ENCODE measurements at regions not wholly inside any gene's neighbourhood (a gene's known extent, or its start where the extent isn't known, plus 50 kb on each side); places are given as distances from the start of the nearest gene placed in this dataset.
"Not testable (repeated sequence)": the region's sequence is repeated elsewhere in the genome, so short reads cannot be mapped to it uniquely, and the experiment has no call there.

DNA sequence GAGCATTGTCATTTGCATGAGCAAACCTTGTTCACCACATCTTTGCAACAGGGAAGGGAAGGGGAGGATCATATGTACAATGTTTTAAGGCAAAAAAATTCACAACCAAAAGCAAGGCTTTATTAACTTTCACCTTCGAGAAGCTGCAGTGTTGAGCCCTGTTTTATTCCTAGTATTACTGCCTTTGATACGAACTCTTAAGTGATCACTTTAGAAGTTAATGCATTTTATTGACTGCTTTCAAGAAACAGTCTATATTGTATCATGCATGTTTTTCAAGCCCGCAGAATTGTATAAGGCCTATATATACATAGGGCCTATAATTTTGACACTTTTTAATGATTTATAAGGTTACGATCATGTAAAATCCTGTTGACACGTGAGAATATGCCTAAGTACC, 117.5 kb upstream of the VPREB1 start:
- Mint-ChIP-seq H3K4me3 (no peak overlapping the region), H3K9me3 (no peaks in the 10 kb centered on the region), H3K27me3 (ENCODE audit: low read depth) (peaks cover 8% of the 10 kb centered on the region), H3K27ac (no peak overlapping the region), H3K36me3 (ENCODE audit: low read depth) (no peaks in the 10 kb centered on the region), H3K4me1 (ENCODE audit: low read depth) (peaks cover 6% of the 10 kb centered on the region)
- no peak for DNase-seq (ENCODE audit: low spot score)

GRCh38 chr22:22125579-22126468, 118.8 kb upstream of the VPREB1 start:
- no peaks in the 10 kb centered on the region for H3K36me3 Mint-ChIP-seq (ENCODE audit: low read depth)
- peaks cover 13% of the 10 kb centered on the region for H3K27me3 Mint-ChIP-seq (ENCODE audit: low read depth)
- no peak overlapping the region for H3K27ac Mint-ChIP-seq
- H3K4me1 Mint-ChIP-seq (ENCODE audit: low read depth) = no peaks in the 10 kb centered on the region
- DNase-seq (ENCODE audit: low spot score) = no peak
- no peaks in the 10 kb centered on the region for H3K9me3 Mint-ChIP-seq
- H3K4me3 Mint-ChIP-seq = no peak overlapping the region

GRCh38 chr22:22125028-22125578, 119.5 kb upstream of the VPREB1 start:
- H3K4me3 Mint-ChIP-seq = no peak overlapping the region
- no peak overlapping the region for H3K27ac Mint-ChIP-seq

GRCh38 chr22:22124374-22124773, 120.2 kb upstream of the VPREB1 start:
- Mint-ChIP-seq H3K4me1 (ENCODE audit: low read depth) (no peaks in the 10 kb centered on the region), H3K27me3 (ENCODE audit: low read depth) (peaks cover 16% of the 10 kb centered on the region), H3K27ac (no peak overlapping the region), H3K9me3 (no peaks in the 10 kb centered on the region), H3K4me3 (no peak overlapping the region), H3K36me3 (ENCODE audit: low read depth) (no peaks in the 10 kb centered on the region)
- no peak for DNase-seq (ENCODE audit: low spot score)

More at GRCh38 chr22:22125028-22125578, 119.5 kb upstream of the VPREB1 start:
- H3K4me1 Mint-ChIP-seq (ENCODE audit: low read depth) = no peaks in the 10 kb centered on the region
- DNase-seq (ENCODE audit: low spot score) = no peak
- H3K9me3 Mint-ChIP-seq = no peaks in the 10 kb centered on the region
- H3K27me3 Mint-ChIP-seq (ENCODE audit: low read depth) = peaks cover 13% of the 10 kb centered on the region
- H3K36me3 Mint-ChIP-seq (ENCODE audit: low read depth) = no peaks in the 10 kb centered on the region

DNA sequence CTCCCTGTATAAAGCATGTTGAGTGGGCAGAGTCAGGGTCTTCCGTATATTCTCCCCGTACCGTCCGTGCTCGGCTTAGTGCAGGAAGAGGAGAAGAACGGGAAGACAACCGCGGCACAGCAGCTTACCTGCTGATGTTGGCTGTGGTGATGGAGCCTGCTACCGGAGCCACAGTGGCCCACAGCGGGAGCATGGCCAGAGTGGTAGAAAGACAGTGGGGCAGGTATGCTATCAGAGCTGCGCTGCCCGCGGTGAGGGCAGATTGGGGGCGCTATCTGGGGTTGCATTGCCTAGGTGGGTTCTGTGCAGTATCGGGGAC, 120.7 kb upstream of the VPREB1 start:
- H3K36me3 Mint-ChIP-seq (ENCODE audit: low read depth) = no peaks in the 10 kb centered on the region
- DNase-seq (ENCODE audit: low spot score) = no peak
- peaks cover 21% of the 10 kb centered on the region for H3K27me3 Mint-ChIP-seq (ENCODE audit: low read depth)
- no peak overlapping the region for H3K4me3 Mint-ChIP-seq
- no peaks in the 10 kb centered on the region for H3K9me3 Mint-ChIP-seq
- H3K4me1 Mint-ChIP-seq (ENCODE audit: low read depth) = no peaks in the 10 kb centered on the region
- no peak overlapping the region for H3K27ac Mint-ChIP-seq

- H3K4me1 Mint-ChIP-seq (ENCODE audit: low read depth) = no peaks in the 10 kb centered on the region
- no peaks in the 10 kb centered on the region for H3K9me3 Mint-ChIP-seq
- peaks cover 25% of the 10 kb centered on the region for H3K27me3 Mint-ChIP-seq (ENCODE audit: low read depth)
- H3K36me3 Mint-ChIP-seq (ENCODE audit: low read depth) = no peaks in the 10 kb centered on the region
- no peak overlapping the region for H3K4me3 Mint-ChIP-seq
- no peak for DNase-seq (ENCODE audit: low spot score)
- H3K27ac Mint-ChIP-seq = no peak overlapping the region
Measured at GRCh38 chr22:22123118-22123959, 121.2 kb upstream of the VPREB1 start.

GRCh38 chr22:22122348-22123117, 122.1 kb upstream of the VPREB1 start:
- H3K9me3 Mint-ChIP-seq = no peaks in the 10 kb centered on the region
- H3K27me3 Mint-ChIP-seq (ENCODE audit: low read depth) = peaks cover 26% of the 10 kb centered on the region
- H3K36me3 Mint-ChIP-seq (ENCODE audit: low read depth) = no peaks in the 10 kb centered on the region
- H3K27ac Mint-ChIP-seq = no peak overlapping the region
- no peak for DNase-seq (ENCODE audit: low spot score)
- no peaks in the 10 kb centered on the region for H3K4me1 Mint-ChIP-seq (ENCODE audit: low read depth)
- no peak overlapping the region for H3K4me3 Mint-ChIP-seq

- no peak for DNase-seq (ENCODE audit: low spot score)
- Mint-ChIP-seq H3K27me3 (ENCODE audit: low read depth) (peaks cover 26% of the 10 kb centered on the region), H3K36me3 (ENCODE audit: low read depth) (no peaks in the 10 kb centered on the region), H3K4me1 (ENCODE audit: low read depth) (no peaks in the 10 kb centered on the region), H3K4me3 (no peak overlapping the region), H3K27ac (no peak overlapping the region), H3K9me3 (no peaks in the 10 kb centered on the region)
Measured at GRCh38 chr22:22121445-22121844, 123.1 kb upstream of the VPREB1 start.

DNA sequence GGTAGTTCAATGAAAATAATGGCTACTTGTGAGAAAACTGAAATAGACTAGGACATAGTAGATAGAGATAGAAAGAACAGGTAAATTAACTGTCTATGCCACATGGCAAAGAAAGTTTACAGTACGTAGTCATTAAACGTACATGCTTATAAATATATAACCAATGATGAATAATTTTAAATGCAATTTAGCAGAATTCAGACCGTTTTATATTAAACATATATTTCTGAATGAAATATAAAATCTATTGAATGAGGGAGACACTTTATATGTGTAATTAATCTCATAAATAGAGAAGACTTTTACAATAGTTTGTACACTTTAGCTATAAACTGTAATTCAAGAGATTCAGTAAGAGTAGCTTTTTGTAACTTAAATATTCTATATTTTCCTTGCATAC, 124.4 kb upstream of the VPREB1 start:
- Mint-ChIP-seq H3K27ac (no peak overlapping the region), H3K4me1 (ENCODE audit: low read depth) (no peaks in the 10 kb centered on the region), H3K9me3 (no peaks in the 10 kb centered on the region), H3K4me3 (no peak overlapping the region), H3K36me3 (ENCODE audit: low read depth) (no peaks in the 10 kb centered on the region), H3K27me3 (ENCODE audit: low read depth) (peaks cover 26% of the 10 kb centered on the region)
- DNase-seq (ENCODE audit: low spot score) = no peak

DNA sequence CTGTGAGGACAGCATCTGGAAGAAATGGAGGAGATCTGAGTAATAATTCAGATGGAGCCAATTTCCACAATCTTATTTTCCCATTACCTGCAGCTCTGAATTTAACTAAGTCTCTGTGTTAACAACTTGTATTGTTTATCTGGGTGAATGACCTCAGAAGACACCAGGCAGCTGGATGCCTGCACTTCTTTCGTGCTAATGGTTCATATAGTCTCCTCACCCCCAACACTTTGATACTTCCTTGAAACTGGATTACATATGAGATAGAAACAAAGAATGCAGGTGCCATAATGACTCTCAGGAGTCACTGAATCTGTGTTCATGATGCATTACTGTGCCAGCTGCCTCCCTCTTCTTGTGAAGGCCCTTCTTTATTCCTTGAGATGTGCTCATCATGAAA, 125.6 kb upstream of the VPREB1 start:
- Mint-ChIP-seq H3K27me3 (ENCODE audit: low read depth) (peaks cover 26% of the 10 kb centered on the region), H3K27ac (no peak overlapping the region), H3K4me1 (ENCODE audit: low read depth) (no peaks in the 10 kb centered on the region), H3K4me3 (no peak overlapping the region), H3K36me3 (ENCODE audit: low read depth) (no peaks in the 10 kb centered on the region), H3K9me3 (no peaks in the 10 kb centered on the region)
- no peak for DNase-seq (ENCODE audit: low spot score)

DNA sequence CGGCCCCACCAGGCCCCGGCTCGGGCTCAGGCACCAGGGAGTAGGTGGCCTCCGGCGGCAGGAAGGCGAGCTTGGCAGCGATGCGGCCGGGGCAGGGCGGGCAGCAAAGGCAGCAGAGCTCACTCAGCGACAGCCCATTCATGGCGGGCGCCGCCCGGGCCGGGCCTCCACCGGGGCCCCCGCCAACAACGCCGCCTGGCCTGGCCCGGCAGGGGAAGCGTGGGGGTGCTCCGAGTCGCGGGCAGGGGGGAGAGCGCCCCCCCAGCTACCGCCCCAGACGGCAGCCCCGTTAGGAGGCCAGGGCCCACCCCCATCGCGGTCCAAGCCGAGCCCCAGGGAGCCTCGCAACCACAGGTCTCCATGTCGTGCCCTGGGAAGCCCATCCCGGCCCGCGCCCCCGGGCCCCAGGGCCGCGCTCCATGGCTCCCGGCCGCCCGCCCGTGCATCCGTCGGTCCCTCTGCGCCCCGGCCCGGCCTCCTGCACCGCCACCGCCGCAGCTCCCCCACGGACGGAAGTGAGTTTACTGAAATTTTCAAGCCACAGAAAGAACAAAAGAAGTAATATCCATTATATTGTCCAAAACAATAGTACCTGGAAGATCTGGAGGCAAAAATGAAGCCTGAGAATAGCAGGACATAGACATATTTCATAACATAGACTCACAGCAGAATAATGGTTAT, 126.6 kb upstream of the VPREB1 start:
- H3K36me3 Mint-ChIP-seq (ENCODE audit: low read depth); H3K4me3 Mint-ChIP-seq; DNase-seq (ENCODE audit: low spot score); H3K27ac Mint-ChIP-seq; H3K4me1 Mint-ChIP-seq (ENCODE audit: low read depth); H3K9me3 Mint-ChIP-seq: not testable (repeated sequence)
- H3K27me3 Mint-ChIP-seq (ENCODE audit: low read depth) = peaks cover 21% of the 10 kb centered on the region

- not testable (repeated sequence) for DNase-seq (ENCODE audit: low spot score); H3K36me3 Mint-ChIP-seq (ENCODE audit: low read depth); H3K9me3 Mint-ChIP-seq; H3K4me3 Mint-ChIP-seq; H3K4me1 Mint-ChIP-seq (ENCODE audit: low read depth); H3K27ac Mint-ChIP-seq
- H3K27me3 Mint-ChIP-seq (ENCODE audit: low read depth) = peaks cover 21% of the 10 kb centered on the region
Measured at GRCh38 chr22:22116997-22117770, 127.4 kb upstream of the VPREB1 start.

DNA sequence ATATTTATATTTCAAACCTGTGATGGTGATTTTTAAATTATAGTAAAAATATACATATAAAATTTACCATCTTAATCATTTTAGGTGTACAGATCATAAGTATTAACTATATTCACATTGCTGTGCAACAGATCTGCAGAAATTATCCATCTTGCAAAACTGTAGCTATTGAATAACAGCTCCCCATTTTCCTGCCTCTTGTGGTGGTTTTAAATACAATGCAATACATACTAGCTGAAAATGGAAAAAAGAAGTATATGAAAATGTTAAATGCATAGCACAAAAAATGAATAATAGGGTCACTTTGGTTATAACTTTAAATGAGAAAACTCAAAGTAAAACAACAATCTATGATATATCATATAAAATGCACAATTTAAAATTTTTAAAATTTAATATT, 130.9 kb upstream of the VPREB1 start:
- H3K4me3 Mint-ChIP-seq = no peak overlapping the region
- no peaks in the 10 kb centered on the region for H3K9me3 Mint-ChIP-seq
- peaks cover 6% of the 10 kb centered on the region for H3K27me3 Mint-ChIP-seq (ENCODE audit: low read depth)
- H3K4me1 Mint-ChIP-seq (ENCODE audit: low read depth) = peaks cover 13% of the 10 kb centered on the region
- H3K27ac Mint-ChIP-seq = no peak overlapping the region
- DNase-seq (ENCODE audit: low spot score) = no peak
- H3K36me3 Mint-ChIP-seq (ENCODE audit: low read depth) = no peaks in the 10 kb centered on the region

Data from T-helper 2 cell treated with Interferon-gamma antibody and Interleukin-4, amounts not matched to agents 5 μg/mL and 100 μg/mL, for 36 hours (primary cell).